GM18502 (cell line): ENCODE measurements at regions not wholly inside any gene's neighbourhood (a gene's known extent, or its start where the extent isn't known, plus 50 kb on each side); places are given as distances from the start of the nearest gene placed in this dataset.
"Not testable (repeated sequence)": the region's sequence is repeated elsewhere in the genome, so short reads cannot be mapped to it uniquely, and the experiment has no call there.

Experiments
- ATAC-seq: cut with Tn5 transposase; IDR thresholded peaks from one replicate; pipeline ENCODE4 v1.9.1; 2021; ENCODE audit warnings: mild to moderate bottlenecking; ENCODE audit not compliant: unreplicated experiment, poor library complexity

GRCh38 chr9:17083258-17083657, 51.6 kb upstream of the CNTLN start:
- no peak for ATAC-seq

GRCh38 chr9:17082343-17083064, 52.3 kb upstream of the CNTLN start:
- no peak for ATAC-seq

GRCh38 chr9:17081814-17082213, 53.0 kb upstream of the CNTLN start:
- no peak for ATAC-seq

- no peak for ATAC-seq
Measured at GRCh38 chr9:17081351-17081750, 53.5 kb upstream of the CNTLN start.

- no peak for ATAC-seq
Measured at GRCh38 chr9:17075758-17076485, 58.9 kb upstream of the CNTLN start.

GRCh38 chr9:17075146-17075757, 59.6 kb upstream of the CNTLN start:
- ATAC-seq = no peak

GRCh38 chr9:17072563-17072962, 62.3 kb upstream of the CNTLN start:
- not testable (repeated sequence) for ATAC-seq

- no peak for ATAC-seq
Measured at GRCh38 chr9:17068671-17069070, 66.2 kb upstream of the CNTLN start.

- ATAC-seq = no peak
Measured at GRCh38 chr9:17065062-17065461, 69.8 kb upstream of the CNTLN start.

GRCh38 chr9:17064558-17064957, 70.3 kb upstream of the CNTLN start:
- no peak for ATAC-seq

GRCh38 chr9:17063535-17064135, 71.2 kb upstream of the CNTLN start:
- ATAC-seq = peak; percentile 91

- ATAC-seq = no peak
Measured at GRCh38 chr9:17062497-17062896, 72.3 kb upstream of the CNTLN start.

GRCh38 chr9:17060450-17060849, 74.4 kb upstream of the CNTLN start:
- no peak for ATAC-seq

GRCh38 chr9:17059465-17059864, 75.4 kb upstream of the CNTLN start:
- ATAC-seq = no peak

GRCh38 chr9:17057729-17058128, 77.1 kb upstream of the CNTLN start:
- no peak for ATAC-seq

GRCh38 chr9:17052626-17053025, 82.2 kb upstream of the CNTLN start:
- ATAC-seq = no peak

GRCh38 chr9:17045381-17045940, 89.4 kb upstream of the CNTLN start:
- ATAC-seq = no peak

- no peak for ATAC-seq
Measured at GRCh38 chr9:17031546-17031945, 103.3 kb upstream of the CNTLN start.

GRCh38 chr9:17025281-17025680, 109.6 kb upstream of the CNTLN start:
- no peak for ATAC-seq

- ATAC-seq = no peak
Measured at GRCh38 chr9:17024129-17024528, 110.7 kb upstream of the CNTLN start.
